Tongue (tissue), 1 donor: ENCODE measurements at regions not wholly inside any gene's neighbourhood (a gene's known extent, or its start where the extent isn't known, plus 50 kb on each side); places are given as distances from the start of the nearest gene placed in this dataset.

Experiments used
- DNase-seq: peaks from one replicate; pipeline ENCODE4 v3.0.0-alpha.2; 2015

DNA sequence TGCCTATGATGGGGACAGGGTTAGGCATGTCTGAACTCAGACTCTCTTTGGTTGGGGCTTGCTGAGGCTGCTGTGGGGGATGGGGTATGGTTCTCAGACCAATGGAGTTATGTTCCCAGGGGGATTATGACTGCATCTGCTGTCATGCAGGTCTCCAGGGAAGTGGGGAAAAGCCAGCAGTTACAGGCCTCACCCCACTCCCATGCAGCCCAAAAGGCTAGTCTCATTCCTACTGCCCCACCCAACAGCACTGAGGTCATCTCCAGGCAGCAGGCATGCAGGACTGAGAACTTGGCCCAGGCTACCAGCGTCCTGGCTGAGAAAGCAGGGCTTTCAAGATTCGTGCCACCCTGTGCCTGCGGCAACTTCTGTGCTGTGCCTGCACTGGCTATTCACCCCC lies 373.3 kb downstream of the HTR7 start:
- no peak for DNase-seq

DNA sequence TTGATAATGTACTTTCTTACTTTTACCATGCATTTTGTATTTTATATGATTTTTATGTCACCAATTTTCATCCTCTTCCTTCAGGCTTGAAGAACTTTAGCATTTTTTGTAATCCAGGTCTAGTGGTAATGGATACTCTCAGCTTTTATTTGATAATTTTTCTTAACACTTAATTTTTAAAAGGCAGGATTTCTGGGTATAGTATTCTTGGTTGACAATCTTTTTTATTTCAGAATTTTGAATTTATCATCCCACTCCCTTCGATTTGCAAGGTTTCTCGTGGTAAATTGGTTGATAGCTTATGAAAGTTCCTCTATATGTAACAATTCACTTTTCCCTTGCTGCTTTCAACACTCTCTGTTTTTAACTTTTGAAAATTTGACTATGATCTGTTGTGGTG lies 363.7 kb downstream of the HTR7 start:
- DNase-seq = no peak

DNA sequence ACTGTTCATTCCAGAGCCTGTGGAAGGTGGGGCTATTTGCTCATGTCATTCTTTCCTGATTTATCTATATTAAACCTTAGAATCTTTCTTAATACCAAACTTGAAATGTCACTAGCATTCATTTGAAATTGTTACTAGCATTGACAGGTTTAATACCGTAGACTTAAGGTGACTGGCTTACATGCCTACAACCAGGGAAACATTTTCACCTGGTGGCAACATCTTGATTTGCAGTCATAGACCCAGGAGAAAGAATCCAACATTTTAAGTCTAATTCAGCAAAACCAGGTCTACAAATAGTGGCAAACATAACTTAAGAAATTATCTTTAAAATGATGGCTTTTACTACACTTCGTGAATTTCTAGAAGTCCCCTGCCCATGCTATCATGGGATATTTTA lies 353.7 kb downstream of the HTR7 start:
- DNase-seq = no peak

DNA sequence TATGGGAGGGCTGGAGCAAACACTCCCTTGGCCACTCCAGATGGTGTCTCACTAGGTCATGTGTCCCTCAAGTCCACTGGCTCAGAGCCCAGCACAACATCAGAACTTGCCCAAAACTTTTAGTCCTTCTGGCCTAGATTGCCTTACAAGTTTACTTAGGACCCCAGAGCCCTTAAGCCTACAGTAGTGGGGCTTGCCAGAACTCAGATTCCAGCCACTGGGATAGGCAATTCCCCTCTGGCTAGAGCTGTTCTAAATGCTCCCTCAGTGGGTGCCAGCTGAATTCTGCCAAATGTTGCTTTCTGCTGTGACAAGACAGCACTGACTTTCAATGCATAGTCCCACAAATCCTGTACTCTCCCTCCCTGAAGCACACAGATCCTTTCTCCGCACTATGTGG lies 331.1 kb downstream of the HTR7 start:
- peak; percentile 1 for DNase-seq

DNA sequence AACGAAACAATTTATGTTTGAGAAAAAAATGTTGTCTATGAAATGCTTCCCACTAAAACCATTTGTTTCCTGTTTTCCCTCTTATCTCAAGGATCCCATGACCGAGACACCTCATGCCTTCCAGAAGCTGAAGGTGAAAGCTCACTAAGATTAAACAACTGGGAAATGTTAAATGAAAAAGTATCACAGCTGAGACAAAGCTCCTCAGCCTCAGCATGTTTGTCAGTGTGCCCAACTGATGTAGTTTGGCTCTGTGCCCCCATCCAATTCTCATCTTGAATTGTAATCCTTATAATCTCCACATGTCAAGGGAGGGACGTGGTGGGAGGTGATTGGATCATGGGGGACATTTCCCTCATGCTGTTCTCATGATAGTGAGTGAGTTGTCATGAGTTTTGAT lies 327.3 kb downstream of the HTR7 start:
- DNase-seq = peak; percentile 13

DNA sequence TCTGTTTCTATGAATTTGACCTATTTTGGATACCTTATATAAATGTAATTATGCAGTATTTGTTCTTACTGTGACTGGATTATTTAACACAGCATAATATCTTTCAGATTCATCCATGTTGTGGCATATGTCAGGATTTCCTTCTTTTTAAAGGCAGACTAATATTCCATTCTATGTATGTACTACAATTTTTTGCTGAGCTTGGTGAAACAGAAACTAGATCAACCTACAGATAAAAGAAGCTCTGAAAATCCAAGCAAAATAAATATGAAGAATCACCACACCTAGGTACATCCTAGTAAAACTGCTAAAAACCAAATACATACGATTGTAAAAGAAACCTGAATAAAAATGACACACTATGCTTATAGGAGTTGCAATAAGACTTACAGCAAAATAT lies 300.5 kb downstream of the HTR7 start:
- no peak for DNase-seq

DNA sequence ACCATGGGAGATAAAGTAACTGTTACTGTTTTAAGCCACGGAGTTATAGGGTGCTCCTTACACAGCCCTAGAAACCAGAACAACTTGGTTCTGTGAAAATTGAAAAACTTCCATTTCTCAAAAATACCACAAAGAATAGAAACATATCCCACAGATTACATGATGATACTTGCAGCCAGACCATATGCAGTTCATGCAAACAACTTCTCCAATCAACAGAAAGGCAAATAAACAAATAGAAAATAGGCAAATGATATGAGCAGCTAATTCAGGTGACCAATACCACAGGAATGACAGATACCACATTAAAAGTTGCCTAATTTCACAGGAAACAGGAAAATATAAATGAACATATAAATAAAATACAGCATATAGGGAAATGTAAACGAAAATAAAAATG lies 297.5 kb downstream of the HTR7 start:
- DNase-seq = no peak

DNA sequence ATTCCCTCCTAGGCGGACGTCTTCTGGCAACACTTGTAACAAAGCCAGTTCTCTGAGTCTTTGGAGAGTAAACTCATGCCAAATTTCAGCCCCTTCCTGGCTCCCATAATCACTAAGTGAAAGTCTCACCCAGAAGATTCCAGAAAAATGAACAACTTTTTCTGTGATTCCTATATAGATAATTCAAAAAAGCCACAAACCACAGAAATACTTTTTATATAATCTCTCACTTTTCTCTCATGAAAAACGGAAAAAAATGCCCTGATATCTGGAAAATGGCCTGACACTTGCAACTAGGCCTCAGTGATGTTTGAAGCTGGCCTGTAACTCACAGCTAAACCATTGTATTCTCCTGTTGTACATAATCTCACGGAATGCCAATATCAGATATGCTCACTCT lies 296.2 kb downstream of the HTR7 start:
- DNase-seq = no peak

DNA sequence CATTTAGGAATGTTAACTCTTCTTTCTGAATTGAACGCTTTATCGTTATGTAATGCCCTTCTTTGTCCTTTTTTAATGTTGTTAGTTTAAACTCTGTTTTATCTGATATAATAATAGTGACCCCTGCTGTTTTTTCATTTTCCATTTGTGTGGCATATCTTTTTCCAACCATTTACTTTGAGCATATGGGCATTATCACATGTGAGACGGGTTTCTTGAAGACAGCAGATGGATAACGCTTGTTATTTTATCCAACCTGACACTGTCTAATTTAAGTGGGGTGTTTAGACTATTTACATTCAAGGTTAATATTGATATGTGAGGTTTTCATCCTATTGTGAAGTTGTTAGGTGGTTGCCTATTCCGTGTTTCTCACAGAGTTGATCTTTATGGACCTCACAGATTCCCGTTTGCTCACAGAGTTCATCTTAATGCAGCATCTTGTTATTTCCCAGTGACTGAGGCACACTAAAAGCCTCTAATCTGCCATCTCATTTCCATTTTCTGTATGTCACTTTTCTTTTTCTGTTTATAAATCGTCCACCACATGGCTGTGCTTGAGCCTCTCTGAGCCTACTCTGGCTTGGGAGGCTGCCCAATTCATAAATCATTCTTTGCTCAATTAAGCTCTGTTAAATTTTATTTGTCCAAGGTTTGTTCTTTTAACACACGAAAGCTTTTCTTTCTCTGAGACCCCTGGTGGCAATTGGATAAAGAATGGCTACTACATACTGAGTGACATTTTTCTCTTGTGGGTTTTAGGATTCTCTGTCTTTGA lies 286.2 kb downstream of the HTR7 start:
- no peak for DNase-seq

DNA sequence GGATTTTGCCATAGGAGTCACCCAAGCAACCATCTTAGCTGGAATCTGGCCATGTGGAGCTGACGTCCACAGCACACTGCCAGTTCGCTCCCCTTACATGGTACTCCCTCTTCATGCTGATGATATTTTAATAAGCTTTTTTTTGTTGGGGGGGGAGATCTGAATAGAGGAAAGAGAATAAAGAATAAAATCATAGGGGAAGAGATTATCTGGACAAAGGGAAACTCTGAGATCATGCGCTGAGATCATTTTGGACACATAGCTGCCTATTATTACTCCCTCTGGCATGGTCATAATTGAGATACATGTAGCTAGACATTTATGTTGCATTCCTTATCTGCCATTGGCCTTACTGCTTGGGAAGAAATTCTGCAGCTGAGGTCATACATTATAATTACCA lies 282.7 kb downstream of the HTR7 start:
- DNase-seq = no peak

DNA sequence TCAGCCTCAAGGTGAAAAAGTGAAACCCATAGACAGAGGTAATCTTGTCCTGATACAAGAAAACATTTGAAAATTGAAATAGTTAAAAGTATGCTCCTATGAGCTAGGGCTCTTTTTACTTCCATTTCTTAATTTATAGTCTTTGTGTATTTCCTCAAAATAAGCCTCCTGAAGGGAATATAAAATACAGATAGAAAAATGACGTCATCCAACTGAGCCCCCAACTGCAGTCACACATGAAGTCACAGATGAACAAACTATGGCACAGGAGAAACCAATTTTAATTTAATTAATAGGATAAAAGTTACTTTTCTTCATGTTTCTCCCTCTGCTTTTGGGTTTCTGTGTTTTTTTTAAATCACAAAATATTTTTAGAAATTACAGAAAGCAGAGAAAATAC lies 280.3 kb downstream of the HTR7 start:
- no peak for DNase-seq

DNA sequence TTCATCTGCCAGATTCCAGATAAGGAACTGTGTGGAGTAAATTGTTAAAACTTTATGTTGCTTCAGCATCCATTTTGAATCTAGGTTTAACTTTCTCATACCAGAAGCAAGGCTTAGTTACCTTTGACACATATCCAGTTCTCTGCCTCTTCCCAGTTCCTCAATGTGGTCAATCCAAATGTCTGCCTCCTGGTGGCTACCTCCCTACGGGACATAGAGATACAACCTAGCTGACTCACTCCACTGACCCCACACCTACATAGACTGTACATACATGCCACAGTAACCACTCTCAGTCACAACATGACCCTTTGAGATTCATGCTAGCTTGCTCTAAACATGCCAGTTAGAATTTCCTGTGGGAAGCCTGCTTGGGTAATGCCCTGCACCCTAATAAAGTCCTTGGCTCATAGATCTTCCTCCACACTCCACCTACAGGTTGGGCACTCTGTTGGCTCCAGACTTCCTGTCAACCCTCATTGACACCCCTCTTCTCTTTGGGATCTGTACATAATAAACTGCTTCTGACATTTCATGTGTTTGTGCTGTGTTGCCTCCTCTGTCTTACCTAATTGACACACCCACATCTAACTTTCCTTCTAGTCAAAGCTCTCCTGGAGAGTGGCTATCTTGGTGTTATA lies 278.1 kb downstream of the HTR7 start:
- DNase-seq = no peak

DNA sequence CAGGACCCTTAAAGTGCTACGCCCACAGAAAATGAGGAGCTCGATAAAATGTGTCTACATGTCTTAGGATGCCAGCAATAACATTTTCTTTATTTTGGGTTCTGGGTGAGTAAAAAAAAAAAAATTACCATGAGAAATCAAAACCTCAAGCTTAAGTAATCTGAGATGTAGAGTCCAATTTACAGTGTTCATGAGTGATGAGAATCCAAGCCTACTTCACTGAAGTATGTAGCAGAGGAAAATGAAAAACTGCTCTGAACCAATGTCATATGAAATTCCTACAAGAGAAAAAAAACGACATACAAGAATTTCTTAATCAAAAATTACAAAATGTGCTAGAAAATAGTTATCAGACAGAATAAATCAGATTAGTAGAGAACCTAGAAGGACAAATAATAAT lies 274.4 kb downstream of the HTR7 start:
- DNase-seq = no peak

DNA sequence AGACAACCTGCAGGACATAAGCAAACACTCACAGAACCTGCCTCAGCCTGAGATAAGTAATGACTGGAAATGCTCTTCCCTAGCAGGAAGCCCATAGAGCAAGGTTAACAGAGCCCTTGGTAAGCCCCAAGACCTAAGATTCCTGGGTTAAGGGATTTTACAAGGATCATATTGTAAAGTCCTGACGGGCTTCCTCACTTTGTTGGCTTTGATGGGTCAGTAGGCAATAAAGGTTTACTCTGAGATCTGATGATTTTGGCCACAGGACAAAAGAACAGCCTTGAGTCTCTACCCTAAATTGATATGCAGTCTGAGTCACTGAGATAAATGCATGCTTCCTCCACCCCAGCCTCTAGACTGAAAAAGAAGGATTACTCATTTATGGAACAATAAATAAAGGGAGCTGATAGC lies 270.8 kb downstream of the HTR7 start:
- no peak for DNase-seq

DNA sequence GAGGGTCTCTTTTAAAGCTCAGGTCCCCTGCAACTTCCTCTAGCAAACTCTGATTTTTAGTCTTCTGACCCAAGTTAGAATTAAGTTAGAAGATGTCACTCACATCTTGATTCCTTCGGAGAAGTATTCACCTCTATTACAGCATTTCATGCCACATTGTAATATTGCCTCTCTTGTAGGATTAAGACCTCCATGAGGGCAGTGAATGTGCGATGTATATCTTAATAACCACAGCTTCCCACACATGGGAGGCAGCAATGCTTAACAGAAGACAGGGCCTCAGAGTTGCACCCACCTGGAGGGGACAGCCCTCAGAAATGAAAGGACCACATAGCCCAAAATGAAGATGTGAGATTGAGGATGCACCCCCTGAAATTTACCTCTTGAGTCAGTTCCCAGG lies 270.3 kb downstream of the HTR7 start:
- no peak for DNase-seq

DNA sequence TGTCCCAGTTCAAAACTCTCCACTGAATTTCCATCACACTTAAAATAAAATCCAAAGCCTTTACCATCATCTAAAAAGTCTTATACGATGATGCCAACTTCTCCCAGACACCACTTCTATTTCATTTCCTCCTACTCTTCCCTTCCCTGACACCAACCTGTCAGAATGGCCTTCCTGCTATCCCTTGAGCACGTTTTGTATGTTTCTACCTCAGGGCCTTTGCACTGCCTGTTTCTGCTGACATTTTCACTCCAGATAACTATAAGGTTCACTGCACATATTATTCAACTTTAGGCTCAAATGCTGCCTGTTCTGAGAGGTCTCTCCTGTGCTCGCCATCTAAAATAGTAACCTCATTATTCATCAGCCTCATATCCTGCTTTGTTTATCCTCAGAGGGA lies 269.6 kb downstream of the HTR7 start:
- DNase-seq = no peak

DNA sequence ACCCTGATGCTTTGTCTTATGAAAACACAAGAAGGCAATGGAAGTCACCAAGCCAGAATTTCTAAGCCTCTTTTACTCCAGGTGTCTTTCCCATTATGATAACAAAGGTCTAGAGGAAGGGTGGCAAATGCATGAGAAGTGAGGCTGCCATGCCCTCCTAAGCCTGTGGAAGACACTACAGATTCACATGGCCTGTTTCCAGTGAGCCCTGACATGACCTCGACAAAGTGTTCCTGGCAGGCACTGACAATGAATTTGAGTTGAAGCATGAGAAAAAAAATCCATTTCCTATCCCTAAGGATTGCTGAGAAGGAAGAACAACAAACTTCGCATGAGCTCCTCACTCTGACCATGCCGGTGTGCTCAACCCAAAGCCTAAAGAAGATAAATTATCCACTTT lies 268.0 kb downstream of the HTR7 start:
- no peak for DNase-seq

DNA sequence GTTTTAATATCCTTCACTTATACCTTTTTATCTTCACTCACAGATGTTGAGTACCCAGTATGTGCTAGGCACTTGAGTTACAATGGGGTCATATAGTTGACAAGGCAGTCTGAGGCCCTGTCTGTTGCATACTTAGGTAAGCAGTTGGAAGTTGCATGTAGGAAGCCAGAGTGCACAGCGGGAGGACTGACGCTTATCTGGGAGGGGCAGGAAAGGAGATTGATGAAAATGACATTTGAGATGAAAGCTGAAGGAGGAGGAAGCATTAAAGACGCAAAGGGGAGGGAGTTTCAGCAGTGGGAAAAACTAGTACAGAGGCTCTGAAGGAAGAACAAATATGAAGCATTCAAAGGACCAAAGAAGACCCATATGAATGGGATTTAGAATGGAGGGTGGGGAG lies 266.2 kb downstream of the HTR7 start:
- no peak for DNase-seq

DNA sequence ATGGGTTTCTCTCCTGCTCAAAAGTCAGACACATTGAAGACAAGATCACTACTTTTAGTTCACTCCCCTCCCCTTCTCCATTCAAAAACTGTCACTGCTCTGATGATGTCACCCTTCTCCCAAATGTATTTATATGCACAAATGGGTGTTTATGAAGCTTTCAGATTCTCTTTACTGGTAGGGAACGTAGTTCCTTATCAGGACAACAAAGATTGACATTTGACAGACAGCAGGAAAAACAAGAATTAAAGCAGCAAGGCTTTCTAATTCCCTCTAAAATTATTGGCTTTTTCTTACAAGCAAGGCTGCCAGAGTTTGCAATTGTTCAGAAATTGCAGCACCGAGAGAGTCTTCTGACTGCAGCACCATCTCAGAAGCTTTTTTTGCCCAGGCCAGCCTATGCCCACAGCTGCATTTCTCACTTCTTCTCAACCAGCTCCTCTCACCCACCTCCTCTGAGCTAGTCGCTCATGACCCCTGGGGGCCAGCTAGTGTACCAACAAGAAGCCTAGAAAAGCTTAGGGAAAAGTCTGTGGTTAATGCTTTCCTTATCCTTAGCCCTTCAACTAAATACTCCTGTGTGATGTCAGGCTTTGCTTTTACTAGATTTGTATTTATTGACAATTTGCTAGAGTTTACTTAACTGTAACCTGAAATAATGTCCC lies 265.1 kb downstream of the HTR7 start:
- peak; percentile 66 for DNase-seq

DNA sequence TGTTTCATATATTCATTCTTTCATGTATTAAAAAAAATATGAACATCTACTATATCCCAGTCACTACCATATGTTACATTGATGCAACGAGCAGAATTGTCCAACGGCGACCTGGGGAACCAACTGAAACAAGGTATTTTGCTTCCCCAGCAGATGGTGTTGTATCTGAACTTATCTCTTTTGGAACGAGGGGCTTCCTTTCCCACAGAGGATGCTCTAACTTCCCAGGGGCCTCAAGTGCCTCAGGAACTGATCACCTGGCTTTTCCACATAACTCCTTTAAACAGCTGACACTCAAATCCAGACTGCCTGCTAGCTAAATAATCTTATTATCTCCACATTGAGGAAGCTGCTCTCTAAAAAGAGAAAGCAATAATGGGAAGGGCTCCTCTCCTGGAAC lies 259.3 kb downstream of the HTR7 start:
- DNase-seq = no peak

DNA sequence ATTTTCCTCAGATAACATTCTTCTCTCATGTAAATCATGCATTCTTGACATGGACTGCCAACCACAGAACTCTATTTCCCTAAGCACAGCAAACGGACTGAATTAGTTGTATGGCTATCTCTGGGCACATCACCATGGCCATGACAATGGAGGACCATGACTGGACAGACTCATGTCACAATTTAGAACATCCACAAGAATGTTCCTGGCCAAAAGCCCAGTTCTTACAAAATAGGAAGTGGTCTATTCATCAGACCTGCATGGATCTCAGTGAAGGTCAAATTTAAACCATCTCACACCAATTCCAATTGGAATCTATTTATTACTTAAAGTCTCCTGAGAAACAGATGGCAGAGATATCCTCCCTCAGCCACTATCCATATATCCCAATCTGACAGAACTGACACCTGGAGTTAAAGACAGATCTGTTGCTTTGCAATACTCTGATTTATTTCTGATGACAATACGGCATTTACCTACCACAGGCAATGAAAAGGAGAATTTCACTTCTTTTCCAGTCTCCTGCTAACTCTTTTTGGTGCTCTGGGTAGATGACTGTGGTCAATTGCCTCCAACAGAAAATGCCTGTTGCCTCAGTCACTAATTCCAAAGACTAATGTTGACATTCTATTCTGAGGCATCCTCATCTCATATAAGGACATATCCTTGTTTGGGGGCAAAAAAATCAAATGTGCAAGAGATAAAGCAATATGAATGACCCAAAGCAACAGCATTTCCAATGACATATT lies 254.8 kb downstream of the HTR7 start:
- DNase-seq = no peak

DNA sequence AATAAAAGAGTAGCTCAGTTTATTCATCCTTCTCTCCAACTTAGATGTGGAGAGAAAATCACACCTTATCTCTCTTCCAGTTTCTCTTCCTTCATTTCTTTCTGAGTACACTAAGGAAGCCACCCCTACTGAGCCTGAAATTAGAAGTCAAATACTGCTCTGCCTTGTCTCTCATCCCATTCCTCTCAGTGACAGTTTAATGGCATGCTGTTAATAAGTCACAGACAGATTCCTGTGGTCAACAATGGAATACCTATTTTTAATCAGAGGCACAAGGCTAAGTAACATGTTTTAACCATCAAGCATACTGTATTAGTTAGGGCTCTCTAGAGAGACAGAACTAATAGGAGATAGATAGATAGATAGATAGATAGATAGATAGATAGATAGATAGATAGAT lies 253.2 kb downstream of the HTR7 start:
- DNase-seq = no peak

DNA sequence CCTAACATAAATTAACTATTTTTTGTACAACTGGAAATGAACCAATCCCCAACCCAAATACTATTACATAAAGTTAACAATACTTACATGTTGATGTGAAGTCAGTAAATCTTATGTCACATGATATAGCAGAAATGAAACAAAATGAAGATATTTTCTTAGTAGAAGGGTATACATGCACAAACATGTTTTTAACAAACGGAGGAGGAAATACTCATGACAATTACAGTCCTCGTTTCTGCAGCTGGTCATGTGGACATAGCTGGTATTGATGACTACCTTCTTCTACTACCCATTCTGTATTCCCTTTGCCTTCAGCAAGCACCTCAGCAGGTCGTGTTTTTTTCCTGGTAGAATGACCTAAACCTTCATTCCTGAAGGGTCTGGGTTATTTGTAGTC lies 252.3 kb downstream of the HTR7 start:
- DNase-seq = no peak
